ENCODE measurements at regions not wholly inside any gene's neighbourhood (a gene's known extent, or its start where the extent isn't known, plus 50 kb on each side); places are given as distances from the start of the nearest gene placed in this dataset.

DNA sequence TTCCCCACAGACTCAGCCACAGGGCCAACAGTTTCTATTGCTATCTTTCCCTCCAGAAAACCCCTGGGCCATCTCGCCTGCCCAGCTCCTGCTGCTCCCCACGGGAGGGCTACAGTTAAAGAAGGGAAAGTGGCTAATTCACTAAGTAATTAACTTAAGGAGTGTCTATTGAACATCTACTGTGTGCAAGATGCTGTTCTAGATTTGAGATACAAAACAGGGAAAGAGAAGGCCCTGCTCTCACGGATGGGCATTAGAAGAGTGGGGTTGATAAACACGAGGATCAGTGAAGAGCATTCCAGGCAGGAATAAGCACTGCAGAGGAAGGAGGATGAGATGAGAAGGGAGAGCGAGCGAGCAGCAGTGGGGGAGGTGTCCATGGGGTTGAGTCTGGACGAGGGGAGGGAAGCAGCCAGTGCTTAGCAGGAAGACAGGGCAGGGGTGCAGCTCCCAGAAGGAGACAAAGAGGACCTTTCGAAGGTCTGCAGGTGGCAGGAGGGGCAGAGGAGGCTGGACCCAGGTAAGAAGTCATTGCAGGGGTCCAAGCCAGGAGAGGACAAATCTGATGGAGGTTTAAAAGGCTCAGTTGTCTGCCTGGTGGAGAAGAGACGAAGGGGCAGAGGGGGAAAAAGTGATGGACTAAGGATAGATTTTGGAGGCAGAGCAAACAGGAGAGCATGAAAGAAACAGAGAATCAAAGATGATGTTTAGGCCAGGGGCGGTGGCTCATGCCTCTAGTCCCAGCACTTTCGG is 64.7 kb downstream of the KLF15 start:
- BruUV-seq (replicated peaks) = no TSS peak
- H3K27ac ChIP-seq (ENCODE audit: low read depth, low read length, poor library complexity, severe bottlenecking) = peak overlapping the region; percentile 99
- TF ChIP-seq, protein P1, sequence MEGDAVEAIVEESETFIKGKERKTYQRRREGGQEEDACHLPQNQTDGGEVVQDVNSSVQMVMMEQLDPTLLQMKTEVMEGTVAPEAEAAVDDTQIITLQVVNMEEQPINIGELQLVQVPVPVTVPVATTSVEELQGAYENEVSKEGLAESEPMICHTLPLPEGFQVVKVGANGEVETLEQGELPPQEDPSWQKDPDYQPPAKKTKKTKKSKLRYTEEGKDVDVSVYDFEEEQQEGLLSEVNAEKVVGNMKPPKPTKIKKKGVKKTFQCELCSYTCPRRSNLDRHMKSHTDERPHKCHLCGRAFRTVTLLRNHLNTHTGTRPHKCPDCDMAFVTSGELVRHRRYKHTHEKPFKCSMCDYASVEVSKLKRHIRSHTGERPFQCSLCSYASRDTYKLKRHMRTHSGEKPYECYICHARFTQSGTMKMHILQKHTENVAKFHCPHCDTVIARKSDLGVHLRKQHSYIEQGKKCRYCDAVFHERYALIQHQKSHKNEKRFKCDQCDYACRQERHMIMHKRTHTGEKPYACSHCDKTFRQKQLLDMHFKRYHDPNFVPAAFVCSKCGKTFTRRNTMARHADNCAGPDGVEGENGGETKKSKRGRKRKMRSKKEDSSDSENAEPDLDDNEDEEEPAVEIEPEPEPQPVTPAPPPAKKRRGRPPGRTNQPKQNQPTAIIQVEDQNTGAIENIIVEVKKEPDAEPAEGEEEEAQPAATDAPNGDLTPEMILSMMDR (conservative IDR thresholded peaks at IDR 0.05; ENCODE audit: low read depth, low read length) = no peak
- TF ChIP-seq EZH2 (IDR thresholded peaks at IDR 0.05; ENCODE audit: borderline replicate concordance, low read depth, low read length, poor library complexity, severe bottlenecking) = no peak
- no peaks in the 10 kb centered on the region for H3K36me3 ChIP-seq (ENCODE audit: insufficient read depth, low read length, poor library complexity, severe bottlenecking)
- H3K27me3 ChIP-seq (replicated peaks; ENCODE audit: insufficient read depth, low read depth, low read length, poor library complexity) = no peaks in the 10 kb centered on the region
- ChIA-PET CTCF (interaction anchor here (0.5 to 0.7 kb wide), 2 partner anchors 96 to 1162 kb away, joined by 4 to 12 read pairs; no protein-coding TSS in a partner anchor), POLR2A (ENCODE audit: low non-redundant PET) (no interaction called here)
- no peaks in the 10 kb centered on the region for H3K9me3 ChIP-seq (ENCODE audit: low read depth, low read length, poor library complexity, severe bottlenecking)
- no peak overlapping the region for H3K4me3 ChIP-seq (ENCODE audit: low read depth, low read length, poor library complexity, severe bottlenecking)
- H3K4me1 ChIP-seq (ENCODE audit: insufficient read depth, low read length, poor library complexity, severe bottlenecking) = peaks cover 59% of the 10 kb centered on the region
- intact Hi-C loops (cut with micrococcal nuclease; ENCODE audit: unreplicated experiment) = loop anchor here (5.0 kb wide), 3 partner anchors 65 to 1585 kb away; partner anchors contain the start of gene KLF15
- peak; percentile 64 for DNase-seq (ENCODE audit: low spot score)

DNA sequence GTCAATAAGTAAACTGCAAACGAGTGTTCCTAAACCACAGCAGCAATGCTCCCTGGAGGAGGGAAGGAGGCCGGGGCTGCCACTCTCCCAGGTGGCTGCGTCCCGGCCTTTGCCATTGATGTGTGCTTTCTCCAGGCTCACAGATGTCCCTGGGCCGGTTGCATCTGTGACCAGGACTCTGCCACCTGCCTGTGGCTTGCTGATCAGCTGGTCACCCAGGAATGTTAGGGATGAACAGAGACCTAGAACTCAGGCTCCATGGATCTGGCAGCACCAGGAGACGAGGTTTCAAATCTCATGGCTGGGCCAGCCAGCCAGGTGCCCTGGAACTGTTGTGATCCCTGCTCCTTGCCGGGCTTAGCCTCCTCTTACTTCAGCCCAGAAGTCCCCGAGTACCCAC is 65.7 kb downstream of the KLF15 start:
- intact Hi-C loops (cut with micrococcal nuclease; ENCODE audit: unreplicated experiment) = loop anchor here (5.0 kb wide), 3 partner anchors 66 to 1584 kb away; partner anchors contain the start of gene KLF15
- Histone ChIP-seq H3K9me3 (ENCODE audit: low read depth, low read length, poor library complexity, severe bottlenecking) (no peaks in the 10 kb centered on the region), H3K4me1 (ENCODE audit: insufficient read depth, low read length, poor library complexity, severe bottlenecking) (peaks cover 67% of the 10 kb centered on the region), H3K27ac (ENCODE audit: low read depth, low read length, poor library complexity, severe bottlenecking) (peak overlapping the region; percentile 99), H3K36me3 (ENCODE audit: insufficient read depth, low read length, poor library complexity, severe bottlenecking) (no peaks in the 10 kb centered on the region), H3K27me3 (replicated peaks; ENCODE audit: insufficient read depth, low read depth, low read length, poor library complexity) (no peaks in the 10 kb centered on the region), H3K4me3 (ENCODE audit: low read depth, low read length, poor library complexity, severe bottlenecking) (no peak overlapping the region)
- ChIA-PET POLR2A (ENCODE audit: low non-redundant PET) (no interaction called here), CTCF (interaction anchor here (0.5 kb wide), 1 partner anchor 97 kb away, joined by 4 read pairs; no protein-coding TSS in a partner anchor)
- BruUV-seq (replicated peaks) = no TSS peak
- TF ChIP-seq, protein P1 (conservative IDR thresholded peaks at IDR 0.05; ENCODE audit: low read depth, low read length) = no peak
- TF ChIP-seq EZH2 (IDR thresholded peaks at IDR 0.05; ENCODE audit: borderline replicate concordance, low read depth, low read length, poor library complexity, severe bottlenecking) = no peak
- DNase-seq (ENCODE audit: low spot score) = peak; percentile 21

DNA sequence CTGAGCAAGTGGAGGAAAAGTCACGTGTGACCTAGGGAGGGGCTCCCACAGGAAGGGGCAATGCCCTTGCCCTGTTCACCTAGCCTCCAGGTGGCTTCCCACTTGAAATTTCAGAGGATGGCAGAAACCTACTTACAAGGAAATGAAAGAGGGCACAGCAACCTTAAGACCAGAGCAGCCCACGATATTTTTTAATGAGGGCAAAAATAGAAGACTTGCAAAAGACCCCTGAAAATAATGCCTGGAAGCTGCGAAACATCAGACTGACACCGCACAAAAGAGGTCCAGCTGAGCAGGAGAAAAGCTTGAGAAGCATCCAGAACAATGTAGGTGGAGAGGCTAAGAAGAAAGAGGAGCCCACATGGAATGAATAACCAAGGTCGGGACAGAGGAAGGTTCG is 66.1 kb downstream of the KLF15 start:
- Histone ChIP-seq H3K9me3 (ENCODE audit: low read depth, low read length, poor library complexity, severe bottlenecking) (no peaks in the 10 kb centered on the region), H3K36me3 (ENCODE audit: insufficient read depth, low read length, poor library complexity, severe bottlenecking) (no peaks in the 10 kb centered on the region), H3K27me3 (replicated peaks; ENCODE audit: insufficient read depth, low read depth, low read length, poor library complexity) (no peaks in the 10 kb centered on the region), H3K27ac (ENCODE audit: low read depth, low read length, poor library complexity, severe bottlenecking) (peak overlapping the region; percentile 99), H3K4me3 (ENCODE audit: low read depth, low read length, poor library complexity, severe bottlenecking) (no peak overlapping the region), H3K4me1 (ENCODE audit: insufficient read depth, low read length, poor library complexity, severe bottlenecking) (peaks cover 69% of the 10 kb centered on the region)
- CTCF ChIA-PET = no interaction called here
- intact Hi-C loops (cut with micrococcal nuclease; ENCODE audit: unreplicated experiment) = loop anchor here (5.0 kb wide), 3 partner anchors 66 to 1584 kb away; partner anchors contain the start of gene KLF15
- no TSS peak for BruUV-seq (replicated peaks)
- POLR2A ChIA-PET (ENCODE audit: low non-redundant PET) = no interaction called here
- DNase-seq (ENCODE audit: low spot score) = peak; percentile 30
- TF ChIP-seq, protein P1 (conservative IDR thresholded peaks at IDR 0.05; ENCODE audit: low read depth, low read length) = no peak
- no peak for TF ChIP-seq EZH2 (IDR thresholded peaks at IDR 0.05; ENCODE audit: borderline replicate concordance, low read depth, low read length, poor library complexity, severe bottlenecking)

Measured in A673 (cell line).